Activated CD8-positive, alpha-beta T cell treated with anti-CD3 and anti-CD28 coated beads for 36 hours (primary cell): ENCODE measurements at regions not wholly inside any gene's neighbourhood (a gene's known extent, or its start where the extent isn't known, plus 50 kb on each side); places are given as distances from the start of the nearest gene placed in this dataset.

Source experiments
- ATAC-seq: fragments of 200-7000 bp; cut with Tn5 transposase; one replicate; pipeline ENCODE4 v1.10.0; 2021; ENCODE audit warnings: mild to moderate bottlenecking, moderate library complexity
- CTCF ChIA-PET: fragments of 350-600 bp; sonication (Branson Sonifier 250); formaldehyde crosslinking; loops from one replicate; lab custom pipeline; 2021; ENCODE audit warnings: antibody characterized with exemption; lab: Charles Lee
- POLR2A ChIA-PET: fragments of 350-600 bp; sonication (Branson Sonifier 250); formaldehyde crosslinking; loops from one replicate; lab custom pipeline; 2021; ENCODE audit warnings: antibody characterized with exemption; lab: Charles Lee
- DNase-seq: peaks from one replicate; pipeline ENCODE4 v3.0.0-alpha.2; 2020
- H3K27ac Mint-ChIP-seq: one replicate; pipeline ENCODE4 v1.8.0; 2021; ENCODE audit warnings: mild to moderate bottlenecking, mixed read lengths
- H3K27me3 Mint-ChIP-seq: one replicate; pipeline ENCODE4 v1.8.0; 2021; ENCODE audit warnings: mixed read lengths
- H3K36me3 Mint-ChIP-seq: one replicate; pipeline ENCODE4 v1.8.0; 2021; ENCODE audit warnings: low read depth, mixed read lengths
- H3K4me1 Mint-ChIP-seq: one replicate; pipeline ENCODE4 v1.8.0; 2021; ENCODE audit warnings: low read depth, mixed read lengths
- H3K4me3 Mint-ChIP-seq: one replicate; pipeline ENCODE4 v1.8.0; 2021; ENCODE audit warnings: mild to moderate bottlenecking, moderate library complexity, mixed read lengths
- H3K9me3 Mint-ChIP-seq: one replicate; pipeline ENCODE4 v1.8.0; 2021; ENCODE audit warnings: mixed read lengths
- CTCF ChIP-seq: fragments of 200-600 bp; IDR thresholded peaks from one replicate; pipeline ENCODE4 v1.8.0; 2022; ENCODE audit warnings: antibody characterized with exemption, mild to moderate bottlenecking
- intact Hi-C: fragments of 100-400 bp; cut with micrococcal nuclease; formaldehyde crosslinking; loops from one replicate; pipeline ENCODE4 v1.10.0; 2022

GRCh38 chr18:40186677-40187076 lies 1768.4 kb upstream of the PIK3C3 start:
- intact Hi-C loops = no loop called here
- no peaks in the 10 kb centered on the region for H3K36me3 Mint-ChIP-seq
- no peak overlapping the region for H3K27ac Mint-ChIP-seq
- POLR2A ChIA-PET = no interaction called here
- no peaks in the 10 kb centered on the region for H3K4me1 Mint-ChIP-seq
- H3K9me3 Mint-ChIP-seq = peaks cover 13% of the 10 kb centered on the region
- H3K27me3 Mint-ChIP-seq = no peaks in the 10 kb centered on the region
- DNase-seq (no peak), ATAC-seq (no peak)
- CTCF ChIA-PET = no interaction called here
- TF ChIP-seq CTCF = no peak
- H3K4me3 Mint-ChIP-seq = no peak overlapping the region

GRCh38 chr18:40179729-40180461 lies 1775.1 kb upstream of the PIK3C3 start:
- DNase-seq = no peak
- ATAC-seq = no peak
- TF ChIP-seq CTCF = no peak
- H3K4me3 Mint-ChIP-seq = no peak overlapping the region
- intact Hi-C loops = no loop called here
- H3K36me3 Mint-ChIP-seq = no peaks in the 10 kb centered on the region
- H3K4me1 Mint-ChIP-seq = no peaks in the 10 kb centered on the region
- H3K27me3 Mint-ChIP-seq = no peaks in the 10 kb centered on the region
- POLR2A ChIA-PET = no interaction called here
- no peak overlapping the region for H3K27ac Mint-ChIP-seq
- H3K9me3 Mint-ChIP-seq = peaks cover 8% of the 10 kb centered on the region
- CTCF ChIA-PET = no interaction called here

- no peak for TF ChIP-seq CTCF
- no peaks in the 10 kb centered on the region for H3K4me1 Mint-ChIP-seq
- intact Hi-C loops = no loop called here
- no peak overlapping the region for H3K27ac Mint-ChIP-seq
- no peak for DNase-seq
- CTCF ChIA-PET = no interaction called here
- no peak for ATAC-seq
- no peaks in the 10 kb centered on the region for H3K27me3 Mint-ChIP-seq
- H3K4me3 Mint-ChIP-seq = no peak overlapping the region
- peaks cover 9% of the 10 kb centered on the region for H3K9me3 Mint-ChIP-seq
- no peaks in the 10 kb centered on the region for H3K36me3 Mint-ChIP-seq
- POLR2A ChIA-PET = no interaction called here
These were observed 1787.0 kb upstream of the PIK3C3 start for GRCh38 chr18:40168026-40168425.

GRCh38 chr18:40163254-40163653 lies 1791.8 kb upstream of the PIK3C3 start:
- H3K9me3 Mint-ChIP-seq = peaks cover 4% of the 10 kb centered on the region
- H3K4me1 Mint-ChIP-seq = no peaks in the 10 kb centered on the region
- DNase-seq = no peak
- no peaks in the 10 kb centered on the region for H3K27me3 Mint-ChIP-seq
- H3K27ac Mint-ChIP-seq = no peak overlapping the region
- POLR2A ChIA-PET = no interaction called here
- intact Hi-C loops = no loop called here
- no peak overlapping the region for H3K4me3 Mint-ChIP-seq
- CTCF ChIA-PET = no interaction called here
- no peak for TF ChIP-seq CTCF
- H3K36me3 Mint-ChIP-seq = no peaks in the 10 kb centered on the region
- no peak for ATAC-seq

GRCh38 chr18:40160361-40160760 lies 1794.7 kb upstream of the PIK3C3 start:
- intact Hi-C loops = no loop called here
- no peaks in the 10 kb centered on the region for H3K36me3 Mint-ChIP-seq
- no peak for TF ChIP-seq CTCF
- no peaks in the 10 kb centered on the region for H3K4me1 Mint-ChIP-seq
- no peak overlapping the region for H3K27ac Mint-ChIP-seq
- ChIA-PET POLR2A (no interaction called here), CTCF (interaction anchor here (1.5 kb wide), 1 partner anchor 11 kb away, joined by 5 read pairs; no protein-coding TSS in a partner anchor)
- H3K9me3 Mint-ChIP-seq = peaks cover 5% of the 10 kb centered on the region
- no peak for ATAC-seq
- DNase-seq = no peak
- no peak overlapping the region for H3K4me3 Mint-ChIP-seq
- no peaks in the 10 kb centered on the region for H3K27me3 Mint-ChIP-seq
